NCI-H2029 treated with DMSO at 0.1 percent for 48 hours (cell line): ENCODE measurements at regions not wholly inside any gene's neighbourhood (a gene's known extent, or its start where the extent isn't known, plus 50 kb on each side); places are given as distances from the start of the nearest gene placed in this dataset.
"Not testable (repeated sequence)": the region's sequence is repeated elsewhere in the genome, so short reads cannot be mapped to it uniquely, and the experiment has no call there.

Experiments used
- DNase-seq: peaks from one replicate; lab custom pipeline; 2025; lab: John Stamatoyannopoulos, UW

- DNase-seq = no peak
These were observed 120.1 kb upstream of the CSNK1A1L start for GRCh38 chr13:37225414-37226070.

GRCh38 chr13:37216331-37216730 is 110.9 kb upstream of the CSNK1A1L start:
- DNase-seq = no peak

GRCh38 chr13:37212826-37213225 is 107.4 kb upstream of the CSNK1A1L start:
- DNase-seq = no peak

- no peak for DNase-seq
These were observed 106.0 kb upstream of the CSNK1A1L start for GRCh38 chr13:37211487-37211886.

- DNase-seq = no peak
These were observed 104.4 kb upstream of the CSNK1A1L start for GRCh38 chr13:37209621-37210580.

GRCh38 chr13:37207691-37208451 is 102.4 kb upstream of the CSNK1A1L start:
- DNase-seq = no peak

GRCh38 chr13:37202264-37202663 is 96.8 kb upstream of the CSNK1A1L start:
- no peak for DNase-seq

- DNase-seq = no peak
These were observed 95.6 kb upstream of the CSNK1A1L start for GRCh38 chr13:37201081-37201480.

GRCh38 chr13:37198629-37199028 is 93.2 kb upstream of the CSNK1A1L start:
- no peak for DNase-seq

GRCh38 chr13:37195621-37196020 is 90.2 kb upstream of the CSNK1A1L start:
- no peak for DNase-seq

GRCh38 chr13:37194428-37194861 is 89.0 kb upstream of the CSNK1A1L start:
- DNase-seq = peak; percentile 27

GRCh38 chr13:37192956-37193355 is 87.5 kb upstream of the CSNK1A1L start:
- DNase-seq = no peak

- DNase-seq = no peak
These were observed 82.2 kb upstream of the CSNK1A1L start for GRCh38 chr13:37187621-37188020.

- DNase-seq = no peak
These were observed 81.6 kb upstream of the CSNK1A1L start for GRCh38 chr13:37187105-37187504.

GRCh38 chr13:37181620-37182019 is 76.2 kb upstream of the CSNK1A1L start:
- no peak for DNase-seq

GRCh38 chr13:37179645-37180044 is 74.2 kb upstream of the CSNK1A1L start:
- DNase-seq = no peak

GRCh38 chr13:37177125-37177524 is 71.7 kb upstream of the CSNK1A1L start:
- no peak for DNase-seq

GRCh38 chr13:37175996-37176395 is 70.5 kb upstream of the CSNK1A1L start:
- no peak for DNase-seq

GRCh38 chr13:37173214-37173613 is 67.8 kb upstream of the CSNK1A1L start:
- DNase-seq = no peak

GRCh38 chr13:37172226-37172625 is 66.8 kb upstream of the CSNK1A1L start:
- not testable (repeated sequence) for DNase-seq

GRCh38 chr13:37168926-37169325 is 63.5 kb upstream of the CSNK1A1L start:
- no peak for DNase-seq

- DNase-seq = no peak
These were observed 62.7 kb upstream of the CSNK1A1L start for GRCh38 chr13:37168151-37168550.
